Liver (tissue), 3 donors: ENCODE measurements at regions not wholly inside any gene's neighbourhood (a gene's known extent, or its start where the extent isn't known, plus 50 kb on each side); places are given as distances from the start of the nearest gene placed in this dataset.

Experiments
- ATF3 ChIP-seq: IDR thresholded peaks from 2 replicates; pipeline ENCODE4 v1.6.1; 2016; ENCODE audit warnings: antibody characterized with exemption
- CTCF ChIP-seq: fragments of 150-350 bp; IDR thresholded peaks from 2 replicates; pipeline ENCODE4 v1.5.1; 2017; ENCODE audit warnings: improper control_type of control experiment, low read depth, low read length; ENCODE audit not compliant: missing input control
- EGR1 ChIP-seq, 2 donors: IDR thresholded peaks; 2 replicates each; pipeline ENCODE4 v1.6.1; 2016 to 2018; ENCODE audit warnings: antibody characterized with exemption in 2 of 2, low read depth in 2 of 2
- FOXA1 ChIP-seq: IDR thresholded peaks from 2 replicates; pipeline ENCODE4 v1.6.1; 2016; ENCODE audit warnings: antibody characterized with exemption
- GABPA ChIP-seq, 2 donors: IDR thresholded peaks in 1 of 2; conservative IDR thresholded peaks in 1 of 2; 2 replicates each; pipeline ENCODE4 v1.6.1; 2016; ENCODE audit warnings: antibody characterized with exemption in 2 of 2, mild to moderate bottlenecking in 1 of 2, moderate library complexity in 1 of 2
- HNF4A ChIP-seq, 2 donors: conservative IDR thresholded peaks; 2 replicates each; pipeline ENCODE4 v1.6.1; 2016; ENCODE audit warnings: antibody characterized with exemption in 2 of 2, mild to moderate bottlenecking in 2 of 2
- HNF4G ChIP-seq: IDR thresholded peaks from 2 replicates; pipeline ENCODE4 v1.6.1; 2016; ENCODE audit warnings: antibody characterized with exemption
- MAX ChIP-seq: IDR thresholded peaks from 2 replicates; pipeline ENCODE4 v1.6.1; 2016; ENCODE audit warnings: antibody characterized with exemption
- RAD21 ChIP-seq, 2 donors: IDR thresholded peaks; 2 replicates each; pipeline ENCODE4 v1.6.1; 2016; ENCODE audit warnings: antibody characterized with exemption in 2 of 2, mild to moderate bottlenecking in 2 of 2
- RXRA ChIP-seq, 2 donors: IDR thresholded peaks; 2 replicates each; pipeline ENCODE4 v1.6.1; 2017 to 2018; ENCODE audit warnings: antibody characterized with exemption in 2 of 2, mild to moderate bottlenecking in 1 of 2
- SP1 ChIP-seq: IDR thresholded peaks from 2 replicates; pipeline ENCODE4 v1.6.1; 2018; ENCODE audit warnings: antibody characterized with exemption, mild to moderate bottlenecking
- YY1 ChIP-seq: IDR thresholded peaks from 2 replicates; pipeline ENCODE4 v1.6.1; 2016; ENCODE audit warnings: antibody characterized with exemption, mild to moderate bottlenecking
- TF ChIP-seq, protein P1 (sequence below): IDR thresholded peaks from 2 replicates; pipeline ENCODE4 v1.6.1; 2016; ENCODE audit warnings: antibody characterized with exemption, mild to moderate bottlenecking
- donor health status: healthy.
- donor health status: healthy.

DNA sequence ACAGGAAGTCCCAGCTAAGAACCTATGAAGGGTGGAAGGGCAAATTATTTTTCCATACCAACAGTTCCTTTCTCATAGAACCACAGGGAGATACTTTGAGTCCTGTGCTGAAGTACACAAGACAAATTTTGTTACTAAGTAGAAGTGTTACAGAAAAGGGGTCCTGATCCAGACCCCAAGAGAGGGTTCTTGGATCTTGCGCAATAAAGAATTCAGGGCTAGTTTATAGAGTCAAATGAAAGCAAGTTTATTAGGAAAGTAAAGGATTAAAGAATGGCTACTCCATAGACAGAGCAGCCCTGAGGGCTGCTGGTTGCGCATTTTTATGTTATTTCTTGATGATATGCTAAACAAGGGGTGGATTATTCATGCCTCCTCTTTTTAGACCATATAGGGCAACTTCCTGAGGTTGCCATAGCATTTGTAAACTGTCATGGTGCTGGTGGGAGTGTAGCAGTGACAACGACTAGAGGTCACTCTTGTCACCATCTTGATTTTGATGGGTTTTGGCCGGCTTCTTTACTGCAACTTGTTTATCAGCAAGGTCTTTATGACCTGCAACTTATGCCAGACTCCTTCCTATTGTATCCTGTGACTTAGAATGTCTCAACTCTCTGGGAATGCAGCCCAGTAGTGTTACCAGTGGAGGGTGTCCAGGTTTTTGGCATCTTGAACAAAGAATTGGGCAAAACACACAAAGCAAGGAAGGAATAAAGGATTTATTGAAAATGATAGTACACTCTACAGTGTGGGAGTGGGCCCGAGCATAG, 409.4 kb downstream of the SH2D4B start:
- TF ChIP-seq CTCF (no peak), YY1 (no peak), SP1 (no peak), EGR1 (IDR thresholded peaks at IDR 0.05; ENCODE audit: low read depth in 2 of 2) (no peak), FOXA1 (no peak), RAD21 (IDR thresholded peaks at IDR 0.05) (no peak), HNF4G (no peak), GABPA (IDR thresholded peaks at IDR 0.05 in 1 of 2, conservative IDR thresholded peaks at IDR 0.05 in 1 of 2) (no peak), ATF3 (no peak), HNF4A (conservative IDR thresholded peaks at IDR 0.05) (no peak), MAX (no peak), RXRA (IDR thresholded peaks at IDR 0.05) (no peak)
- TF ChIP-seq, protein P1, sequence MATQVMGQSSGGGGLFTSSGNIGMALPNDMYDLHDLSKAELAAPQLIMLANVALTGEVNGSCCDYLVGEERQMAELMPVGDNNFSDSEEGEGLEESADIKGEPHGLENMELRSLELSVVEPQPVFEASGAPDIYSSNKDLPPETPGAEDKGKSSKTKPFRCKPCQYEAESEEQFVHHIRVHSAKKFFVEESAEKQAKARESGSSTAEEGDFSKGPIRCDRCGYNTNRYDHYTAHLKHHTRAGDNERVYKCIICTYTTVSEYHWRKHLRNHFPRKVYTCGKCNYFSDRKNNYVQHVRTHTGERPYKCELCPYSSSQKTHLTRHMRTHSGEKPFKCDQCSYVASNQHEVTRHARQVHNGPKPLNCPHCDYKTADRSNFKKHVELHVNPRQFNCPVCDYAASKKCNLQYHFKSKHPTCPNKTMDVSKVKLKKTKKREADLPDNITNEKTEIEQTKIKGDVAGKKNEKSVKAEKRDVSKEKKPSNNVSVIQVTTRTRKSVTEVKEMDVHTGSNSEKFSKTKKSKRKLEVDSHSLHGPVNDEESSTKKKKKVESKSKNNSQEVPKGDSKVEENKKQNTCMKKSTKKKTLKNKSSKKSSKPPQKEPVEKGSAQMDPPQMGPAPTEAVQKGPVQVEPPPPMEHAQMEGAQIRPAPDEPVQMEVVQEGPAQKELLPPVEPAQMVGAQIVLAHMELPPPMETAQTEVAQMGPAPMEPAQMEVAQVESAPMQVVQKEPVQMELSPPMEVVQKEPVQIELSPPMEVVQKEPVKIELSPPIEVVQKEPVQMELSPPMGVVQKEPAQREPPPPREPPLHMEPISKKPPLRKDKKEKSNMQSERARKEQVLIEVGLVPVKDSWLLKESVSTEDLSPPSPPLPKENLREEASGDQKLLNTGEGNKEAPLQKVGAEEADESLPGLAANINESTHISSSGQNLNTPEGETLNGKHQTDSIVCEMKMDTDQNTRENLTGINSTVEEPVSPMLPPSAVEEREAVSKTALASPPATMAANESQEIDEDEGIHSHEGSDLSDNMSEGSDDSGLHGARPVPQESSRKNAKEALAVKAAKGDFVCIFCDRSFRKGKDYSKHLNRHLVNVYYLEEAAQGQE: no peak
